Mesendoderm (in vitro differentiated cells): ENCODE measurements at regions not wholly inside any gene's neighbourhood (a gene's known extent, or its start where the extent isn't known, plus 50 kb on each side); places are given as distances from the start of the nearest gene placed in this dataset.

Experiments used
- DNase-seq: peaks from one replicate; pipeline ENCODE4 v3.0.0; 2013
- H2AK5ac ChIP-seq: 2 replicates; pipeline ENCODE4 v1.6.1; 2013; ENCODE audit warnings: low read length, inconsistent platforms
- H2BK120ac ChIP-seq: 2 replicates; pipeline ENCODE4 v1.6.1; 2013; ENCODE audit warnings: low read depth, mild to moderate bottlenecking, low read length, moderate library complexity, mixed read lengths
- H2BK15ac ChIP-seq: replicated peaks from 2 replicates; pipeline ENCODE4 v1.6.1; 2013; ENCODE audit warnings: low read depth, mild to moderate bottlenecking, moderate library complexity
- H2BK5ac ChIP-seq: 2 replicates; pipeline ENCODE4 v1.6.1; 2013; ENCODE audit warnings: low read length, inconsistent platforms
- H3K18ac ChIP-seq: 2 replicates; pipeline ENCODE4 v1.6.1; 2013; ENCODE audit warnings: mild to moderate bottlenecking, low read length, mixed read lengths
- H3K23ac ChIP-seq: one replicate; pipeline ENCODE4 v1.6.1; 2013; ENCODE audit warnings: low read length
- H3K27ac ChIP-seq: 2 replicates; pipeline ENCODE4 v1.5.1; 2013; ENCODE audit warnings: low read depth, mild to moderate bottlenecking, inconsistent platforms, low read length, moderate library complexity
- H3K27me3 ChIP-seq: 2 replicates; pipeline ENCODE4 v1.6.1; 2013; ENCODE audit warnings: low read length, control low read depth, mild to moderate bottlenecking, inconsistent platforms; ENCODE audit not compliant: insufficient read depth, poor library complexity
- H3K36me3 ChIP-seq: 2 replicates; pipeline ENCODE4 v1.6.1; 2013; ENCODE audit warnings: low read length, inconsistent platforms; ENCODE audit not compliant: control insufficient read depth, insufficient read depth
- H3K4ac ChIP-seq: one replicate; pipeline ENCODE4 v1.6.1; 2013; ENCODE audit warnings: low read depth, mild to moderate bottlenecking, low read length, moderate library complexity
- H3K4me1 ChIP-seq: 2 replicates; pipeline ENCODE4 v1.6.1; 2013; ENCODE audit warnings: low read depth, low read length, inconsistent platforms; ENCODE audit not compliant: control insufficient read depth
- H3K4me2 ChIP-seq: 2 replicates; pipeline ENCODE4 v1.6.1; 2013; ENCODE audit warnings: low read length
- H3K4me3 ChIP-seq: 2 replicates; pipeline ENCODE4 v1.5.1; 2013; ENCODE audit warnings: mild to moderate bottlenecking, low read length
- H3K56ac ChIP-seq: one replicate; pipeline ENCODE4 v1.6.1; 2013; ENCODE audit warnings: low read length
- H3K79me1 ChIP-seq: 2 replicates; pipeline ENCODE4 v1.6.1; 2013; ENCODE audit warnings: low read length, inconsistent platforms
- H3K79me2 ChIP-seq: 2 replicates; pipeline ENCODE4 v1.6.1; 2013; ENCODE audit warnings: mild to moderate bottlenecking, low read length; ENCODE audit not compliant: control insufficient read depth, insufficient read depth
- H3K9ac ChIP-seq: 2 replicates; pipeline ENCODE4 v1.6.1; 2013; ENCODE audit warnings: low read length, inconsistent platforms
- H4K5ac ChIP-seq: one replicate; pipeline ENCODE4 v1.6.1; 2013; ENCODE audit warnings: low read length
- H4K8ac ChIP-seq: one replicate; pipeline ENCODE4 v1.6.1; 2013; ENCODE audit warnings: low read depth, mild to moderate bottlenecking, control low read depth, low read length, moderate library complexity
- WGBS: extraction: QIAGEN DNeasy Blood & Tissue Kit; methylation state at CpG from one replicate; pipeline ENCODE4 v1.1.7; 2013; ENCODE audit warnings: low lambda C conversion rate, missing lambda C conversion rate; ENCODE audit not compliant: insufficient coverage; ENCODE audit errors: extremely low coverage; 5-methylcytosine and 5-hydroxymethylcytosine counted together

- H3K27me3 ChIP-seq, result peaks cover 4% of the 10 kb centered on the region
- no peak overlapping the region for H4K8ac ChIP-seq
- no peak overlapping the region for H2BK5ac ChIP-seq
- H3K27ac ChIP-seq, result no peak overlapping the region
- H3K4me2 ChIP-seq, result no peak overlapping the region
- no peak overlapping the region for H3K4ac ChIP-seq
- H4K5ac ChIP-seq, result no peak overlapping the region
- H3K4me1 ChIP-seq, result no peaks in the 10 kb centered on the region
- no peak overlapping the region for H3K18ac ChIP-seq
- H2AK5ac ChIP-seq, result no peak overlapping the region
- no peak for DNase-seq
- WGBS, result no CpG with 5 or more reads among the region's 4 CpGs
- H2BK15ac ChIP-seq, result no peak overlapping the region
- H3K56ac ChIP-seq, result no peak overlapping the region
- no peak overlapping the region for H3K4me3 ChIP-seq
- H2BK120ac ChIP-seq, result no peak overlapping the region
- H3K36me3 ChIP-seq, result no peaks in the 10 kb centered on the region
- no peak overlapping the region for H3K9ac ChIP-seq
- no peaks in the 10 kb centered on the region for H3K79me2 ChIP-seq
- H3K79me1 ChIP-seq, result no peaks in the 10 kb centered on the region
- H3K23ac ChIP-seq, result no peak overlapping the region
These were observed 52.9 kb downstream of the FRMPD3 start for GRCh38 chrX:107502316-107502715.

- no peaks in the 10 kb centered on the region for H3K36me3 ChIP-seq
- no peak overlapping the region for H3K9ac ChIP-seq
- no peak overlapping the region for H3K56ac ChIP-seq
- H2BK15ac ChIP-seq, result no peak overlapping the region
- no peak overlapping the region for H3K4ac ChIP-seq
- H2AK5ac ChIP-seq, result no peak overlapping the region
- DNase-seq, result no peak
- H2BK5ac ChIP-seq, result no peak overlapping the region
- peaks cover 7% of the 10 kb centered on the region for H3K27me3 ChIP-seq
- no peak overlapping the region for H3K27ac ChIP-seq
- no peak overlapping the region for H4K8ac ChIP-seq
- H3K4me1 ChIP-seq, result no peaks in the 10 kb centered on the region
- no CpG with 5 or more reads among the region's 4 CpGs for WGBS
- H3K4me3 ChIP-seq, result no peak overlapping the region
- no peak overlapping the region for H4K5ac ChIP-seq
- no peaks in the 10 kb centered on the region for H3K79me1 ChIP-seq
- H3K79me2 ChIP-seq, result no peaks in the 10 kb centered on the region
- H3K4me2 ChIP-seq, result no peak overlapping the region
- no peak overlapping the region for H2BK120ac ChIP-seq
- H3K23ac ChIP-seq, result no peak overlapping the region
- no peak overlapping the region for H3K18ac ChIP-seq
These were observed 54.6 kb downstream of the FRMPD3 start for GRCh38 chrX:107504006-107504405.

- WGBS, result no CpG with 5 or more reads among the region's 2 CpGs
- peaks cover 7% of the 10 kb centered on the region for H3K27me3 ChIP-seq
These were observed 55.8 kb downstream of the FRMPD3 start for GRCh38 chrX:107505223-107505622.

GRCh38 chrX:107506596-107507031 is 57.2 kb downstream of the FRMPD3 start:
- Histone ChIP-seq H3K27me3 (peaks cover 7% of the 10 kb centered on the region), H3K23ac (no peak overlapping the region), H2BK5ac (no peak overlapping the region), H3K27ac (no peak overlapping the region), H3K18ac (no peak overlapping the region), H2BK120ac (no peak overlapping the region), H3K9ac (no peak overlapping the region), H3K4me3 (no peak overlapping the region), H3K36me3 (no peaks in the 10 kb centered on the region), H4K5ac (no peak overlapping the region), H3K56ac (no peak overlapping the region), H4K8ac (no peak overlapping the region), H3K4me2 (no peak overlapping the region), H3K79me2 (no peaks in the 10 kb centered on the region), H3K79me1 (no peaks in the 10 kb centered on the region), H2BK15ac (no peak overlapping the region), H3K4ac (no peak overlapping the region), H3K4me1 (no peaks in the 10 kb centered on the region), H2AK5ac (no peak overlapping the region)
- DNase-seq, result peak; percentile 22
- whole genome bisulfite sequencing, result no CpG with 5 or more reads among the region's 29 CpGs

More at GRCh38 chrX:107505223-107505622, 55.8 kb downstream of the FRMPD3 start:
- Histone ChIP-seq H4K5ac (no peak overlapping the region), H2BK120ac (no peak overlapping the region), H3K23ac (no peak overlapping the region), H2BK15ac (no peak overlapping the region), H3K56ac (no peak overlapping the region), H2BK5ac (no peak overlapping the region), H3K9ac (no peak overlapping the region), H2AK5ac (no peak overlapping the region), H3K4me3 (no peak overlapping the region), H3K79me2 (no peaks in the 10 kb centered on the region), H3K79me1 (no peaks in the 10 kb centered on the region), H3K4me2 (no peak overlapping the region), H3K4ac (no peak overlapping the region), H3K4me1 (no peaks in the 10 kb centered on the region), H3K27ac (no peak overlapping the region), H3K36me3 (no peaks in the 10 kb centered on the region), H4K8ac (no peak overlapping the region), H3K18ac (no peak overlapping the region)
- no peak for DNase-seq

GRCh38 chrX:107507093-107507743 is 57.8 kb downstream of the FRMPD3 start:
- H3K79me1 ChIP-seq, result no peaks in the 10 kb centered on the region
- no peaks in the 10 kb centered on the region for H3K36me3 ChIP-seq
- H2BK15ac ChIP-seq, result no peak overlapping the region
- H3K4me1 ChIP-seq, result no peaks in the 10 kb centered on the region
- H2AK5ac ChIP-seq, result no peak overlapping the region
- peaks cover 7% of the 10 kb centered on the region for H3K27me3 ChIP-seq
- H3K4ac ChIP-seq, result no peak overlapping the region
- no peak for DNase-seq
- no peak overlapping the region for H4K5ac ChIP-seq
- H3K18ac ChIP-seq, result no peak overlapping the region
- H3K4me2 ChIP-seq, result peak overlapping the region; percentile 22
- no peaks in the 10 kb centered on the region for H3K79me2 ChIP-seq
- H3K56ac ChIP-seq, result peak overlapping the region; percentile 25
- H2BK5ac ChIP-seq, result no peak overlapping the region
- H2BK120ac ChIP-seq, result no peak overlapping the region
- WGBS, result no CpG with 5 or more reads among the region's 45 CpGs
- no peak overlapping the region for H3K23ac ChIP-seq
- H3K9ac ChIP-seq, result no peak overlapping the region
- H4K8ac ChIP-seq, result no peak overlapping the region
- no peak overlapping the region for H3K4me3 ChIP-seq
- H3K27ac ChIP-seq, result no peak overlapping the region

GRCh38 chrX:107507744-107508117 is 58.3 kb downstream of the FRMPD3 start:
- no peak overlapping the region for H2BK120ac ChIP-seq
- H3K9ac ChIP-seq, result no peak overlapping the region
- no peak for DNase-seq
- H3K18ac ChIP-seq, result no peak overlapping the region
- no peak overlapping the region for H2BK5ac ChIP-seq
- H3K27me3 ChIP-seq, result peaks cover 7% of the 10 kb centered on the region
- H3K79me2 ChIP-seq, result no peaks in the 10 kb centered on the region
- no peak overlapping the region for H3K56ac ChIP-seq
- H2AK5ac ChIP-seq, result no peak overlapping the region
- no peak overlapping the region for H4K5ac ChIP-seq
- no CpG with 5 or more reads among the region's 3 CpGs for WGBS
- no peaks in the 10 kb centered on the region for H3K4me1 ChIP-seq
- no peaks in the 10 kb centered on the region for H3K79me1 ChIP-seq
- no peak overlapping the region for H3K4ac ChIP-seq
- no peak overlapping the region for H4K8ac ChIP-seq
- H3K36me3 ChIP-seq, result no peaks in the 10 kb centered on the region
- H3K4me3 ChIP-seq, result no peak overlapping the region
- H3K23ac ChIP-seq, result no peak overlapping the region
- no peak overlapping the region for H3K27ac ChIP-seq
- H2BK15ac ChIP-seq, result no peak overlapping the region
- no peak overlapping the region for H3K4me2 ChIP-seq
